ENCODE measurements at regions not wholly inside any gene's neighbourhood (a gene's known extent, or its start where the extent isn't known, plus 50 kb on each side); places are given as distances from the start of the nearest gene placed in this dataset.

- Histone ChIP-seq H3K9ac (ENCODE audit: low read length) (no peak overlapping the region), H3K27me3 (replicated peaks in 1 of 4; ENCODE audit: control extremely low read depth in 1 of 4, control insufficient read depth in 3 of 4, insufficient read depth in 4 of 4, low read length in 3 of 4) (no peaks in the 10 kb centered on the region), H3K27ac (ENCODE audit: low read length in 2 of 2) (no peak overlapping the region), H3K9me3 (ENCODE audit: control extremely low read depth in 1 of 3, control insufficient read depth in 2 of 3, insufficient read depth in 1 of 3, low read length in 2 of 3) (peaks cover 0 to 22% (median 0%) of the 10 kb centered on the region in 3 donors), H3K4me2 (replicated peaks; ENCODE audit: low read depth, low read length, poor library complexity, severe bottlenecking) (no peak overlapping the region), H3K36me3 (replicated peaks in 1 of 2; ENCODE audit: control extremely low read depth in 1 of 2, control insufficient read depth in 1 of 2, extremely low read depth in 1 of 2, insufficient read depth in 2 of 2, low read length in 1 of 2) (no peaks in the 10 kb centered on the region), H3K79me2 (ENCODE audit: control insufficient read depth, insufficient read depth, low read length) (no peaks in the 10 kb centered on the region), H3K4me1 (ENCODE audit: control insufficient read depth in 2 of 2, insufficient read depth in 2 of 2, low read length in 2 of 2) (no peaks in the 10 kb centered on the region), H3K4me3 (ENCODE audit: control extremely low read depth in 1 of 5, extremely low read depth in 1 of 5, insufficient read depth in 1 of 5, low read depth in 2 of 5, low read length in 4 of 5) (no peak overlapping the region), H4K20me1 (ENCODE audit: control insufficient read depth, insufficient read depth, low read length, poor library complexity, severe bottlenecking) (no peaks in the 10 kb centered on the region), H2AFZ (ENCODE audit: insufficient read depth, low read depth, low read length, poor library complexity, severe bottlenecking) (no peak overlapping the region)
- DNase-seq (no peak), ATAC-seq (ENCODE audit: low read depth) (no peak)
- ChIA-PET POLR2A (no interaction called here), CTCF (no interaction called here)
- Mint-ChIP-seq H3K4me1 (no peaks in the 10 kb centered on the region), H3K9me3 (ENCODE audit: insufficient read depth) (no peaks in the 10 kb centered on the region), H3K27me3 (no peaks in the 10 kb centered on the region), H3K4me3 (no peak overlapping the region), H3K27ac (no peak overlapping the region)
- WGBS (ENCODE audit: insufficient coverage): 88% methylated on average over 7 of the region's 9 CpGs
- no peak for TF ChIP-seq CTCF (IDR thresholded peaks at IDR 0.05)
- no peak for TF ChIP-seq EZH2 (IDR thresholded peaks at IDR 0.05; ENCODE audit: borderline replicate concordance, insufficient read depth, low read depth, low read length, poor library complexity, severe bottlenecking)
- intact Hi-C loops (cut with micrococcal nuclease): no loop called here
Measured at GRCh38 chr22:48855593-48856307, 971.9 kb downstream of the BRD1 start.

GRCh38 chr22:48855013-48855412 is 972.7 kb downstream of the BRD1 start:
- ChIA-PET CTCF (no interaction called here), POLR2A (no interaction called here)
- Histone ChIP-seq H4K20me1 (ENCODE audit: control insufficient read depth, insufficient read depth, low read length, poor library complexity, severe bottlenecking) (no peaks in the 10 kb centered on the region), H3K79me2 (ENCODE audit: control insufficient read depth, insufficient read depth, low read length) (no peaks in the 10 kb centered on the region), H3K36me3 (replicated peaks in 1 of 2; ENCODE audit: control extremely low read depth in 1 of 2, control insufficient read depth in 1 of 2, extremely low read depth in 1 of 2, insufficient read depth in 2 of 2, low read length in 1 of 2) (no peaks in the 10 kb centered on the region), H3K9me3 (ENCODE audit: control extremely low read depth in 1 of 3, control insufficient read depth in 2 of 3, insufficient read depth in 1 of 3, low read length in 2 of 3) (peaks cover 0 to 22% (median 0%) of the 10 kb centered on the region in 3 donors), H3K27ac (ENCODE audit: low read length in 2 of 2) (no peak overlapping the region), H3K9ac (ENCODE audit: low read length) (no peak overlapping the region), H3K4me2 (replicated peaks; ENCODE audit: low read depth, low read length, poor library complexity, severe bottlenecking) (no peak overlapping the region), H3K4me1 (ENCODE audit: control insufficient read depth in 2 of 2, insufficient read depth in 2 of 2, low read length in 2 of 2) (no peaks in the 10 kb centered on the region), H3K27me3 (replicated peaks in 1 of 4; ENCODE audit: control extremely low read depth in 1 of 4, control insufficient read depth in 3 of 4, insufficient read depth in 4 of 4, low read length in 3 of 4) (no peaks in the 10 kb centered on the region), H3K4me3 (ENCODE audit: control extremely low read depth in 1 of 5, extremely low read depth in 1 of 5, insufficient read depth in 1 of 5, low read depth in 2 of 5, low read length in 4 of 5) (no peak overlapping the region), H2AFZ (ENCODE audit: insufficient read depth, low read depth, low read length, poor library complexity, severe bottlenecking) (no peak overlapping the region)
- Mint-ChIP-seq H3K27ac (no peak overlapping the region), H3K4me1 (no peaks in the 10 kb centered on the region), H3K9me3 (ENCODE audit: insufficient read depth) (no peaks in the 10 kb centered on the region), H3K27me3 (no peaks in the 10 kb centered on the region), H3K4me3 (no peak overlapping the region)
- 77% methylated on average over 1 of the region's 1 CpG for WGBS (ENCODE audit: insufficient coverage)
- intact Hi-C loops (cut with micrococcal nuclease): no loop called here
- no peak for DNase-seq
- no peak for TF ChIP-seq EZH2 (IDR thresholded peaks at IDR 0.05; ENCODE audit: borderline replicate concordance, insufficient read depth, low read depth, low read length, poor library complexity, severe bottlenecking)
- no peak for ATAC-seq (ENCODE audit: low read depth)
